ENCODE measurements at regions not wholly inside any gene's neighbourhood (a gene's known extent, or its start where the extent isn't known, plus 50 kb on each side); places are given as distances from the start of the nearest gene placed in this dataset.
A peak's percentile ranks its signal among the peaks of the same experiment; 100 is the strongest.
"Not testable (repeated sequence)": the region's sequence is repeated elsewhere in the genome, so short reads cannot be mapped to it uniquely, and the experiment has no call there.

GRCh38 chr4:84022564-84022963 lies 476.5 kb downstream of the NKX6-1 start:
- DNase-seq (ENCODE audit: low read depth, low spot score) = no peak

GRCh38 chr4:84019626-84020025 lies 479.5 kb downstream of the NKX6-1 start:
- no peak for DNase-seq (ENCODE audit: low read depth, low spot score)

- DNase-seq (ENCODE audit: low read depth, low spot score) = no peak
These were observed 467.1 kb downstream of the GPAT3 start for GRCh38 chr4:84003046-84003445.

GRCh38 chr4:84001876-84002569 lies 466.1 kb downstream of the GPAT3 start:
- DNase-seq (ENCODE audit: low read depth, low spot score) = no peak

- DNase-seq (ENCODE audit: low read depth, low spot score) = no peak
These were observed 460.3 kb downstream of the GPAT3 start for GRCh38 chr4:83996254-83996653.

- peak; percentile 14 for DNase-seq (ENCODE audit: low read depth, low spot score)
These were observed 457.9 kb downstream of the GPAT3 start for GRCh38 chr4:83993774-83994173.

GRCh38 chr4:83989835-83990234 lies 453.9 kb downstream of the GPAT3 start:
- peak; percentile 4 for DNase-seq (ENCODE audit: low read depth, low spot score)

GRCh38 chr4:83981156-83981555 lies 445.2 kb downstream of the GPAT3 start:
- no peak for DNase-seq (ENCODE audit: low read depth, low spot score)

GRCh38 chr4:83979773-83980172 lies 443.9 kb downstream of the GPAT3 start:
- DNase-seq (ENCODE audit: low read depth, low spot score) = no peak

- no peak for DNase-seq (ENCODE audit: low read depth, low spot score)
These were observed 438.3 kb downstream of the GPAT3 start for GRCh38 chr4:83974111-83974780.

- peak; percentile 12 for DNase-seq (ENCODE audit: low read depth, low spot score)
These were observed 429.2 kb downstream of the GPAT3 start for GRCh38 chr4:83964996-83965541.

GRCh38 chr4:83962492-83962891 lies 426.6 kb downstream of the GPAT3 start:
- DNase-seq (ENCODE audit: low read depth, low spot score) = no peak

GRCh38 chr4:83961575-83961974 lies 425.7 kb downstream of the GPAT3 start:
- DNase-seq (ENCODE audit: low read depth, low spot score) = no peak

- no peak for DNase-seq (ENCODE audit: low read depth, low spot score)
These were observed 423.3 kb downstream of the GPAT3 start for GRCh38 chr4:83959160-83959559.

GRCh38 chr4:83947830-83948193 lies 411.9 kb downstream of the GPAT3 start:
- DNase-seq (ENCODE audit: low read depth, low spot score) = peak; percentile 79

GRCh38 chr4:83947125-83947829 lies 411.4 kb downstream of the GPAT3 start:
- no peak for DNase-seq (ENCODE audit: low read depth, low spot score)

- DNase-seq (ENCODE audit: low read depth, low spot score) = not testable (repeated sequence)
These were observed 407.8 kb downstream of the GPAT3 start for GRCh38 chr4:83943691-83944090.

GRCh38 chr4:83932750-83933391 lies 397.0 kb downstream of the GPAT3 start:
- DNase-seq (ENCODE audit: low read depth, low spot score) = no peak

- DNase-seq (ENCODE audit: low read depth, low spot score) = no peak
These were observed 395.9 kb downstream of the GPAT3 start for GRCh38 chr4:83931659-83932438.

GRCh38 chr4:83929550-83929949 lies 393.6 kb downstream of the GPAT3 start:
- DNase-seq (ENCODE audit: low read depth, low spot score) = no peak

- DNase-seq (ENCODE audit: low read depth, low spot score) = no peak
These were observed 391.0 kb downstream of the GPAT3 start for GRCh38 chr4:83926950-83927349.
